ENCODE measurements at regions not wholly inside any gene's neighbourhood (a gene's known extent, or its start where the extent isn't known, plus 50 kb on each side); places are given as distances from the start of the nearest gene placed in this dataset.

DNA sequence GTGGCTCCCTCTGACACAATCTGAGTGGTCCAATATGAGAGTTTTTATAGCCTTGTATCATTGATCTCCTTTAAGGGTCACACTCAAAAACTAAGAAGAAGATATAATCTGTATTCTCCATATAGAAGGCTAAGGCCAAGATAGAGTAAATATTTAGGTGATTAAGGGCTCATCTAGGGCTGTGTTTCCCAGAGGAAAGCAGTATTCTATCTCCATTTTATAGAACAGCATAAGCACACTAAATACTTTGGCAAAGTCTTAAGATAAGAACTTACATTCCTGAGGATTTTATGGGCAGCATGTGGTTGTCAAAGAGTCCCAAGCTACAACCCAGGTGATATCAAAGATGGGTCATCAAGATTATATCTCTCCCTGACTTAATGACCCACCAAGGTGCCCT lies 377.6 kb downstream of the KIF16B start:
- H3K4me3 ChIP-seq (replicated peaks; ENCODE audit: low read depth, low read length) = no peak overlapping the region
- no peak for DNase-seq (ENCODE audit: low read depth)
- TF ChIP-seq, protein P1, sequence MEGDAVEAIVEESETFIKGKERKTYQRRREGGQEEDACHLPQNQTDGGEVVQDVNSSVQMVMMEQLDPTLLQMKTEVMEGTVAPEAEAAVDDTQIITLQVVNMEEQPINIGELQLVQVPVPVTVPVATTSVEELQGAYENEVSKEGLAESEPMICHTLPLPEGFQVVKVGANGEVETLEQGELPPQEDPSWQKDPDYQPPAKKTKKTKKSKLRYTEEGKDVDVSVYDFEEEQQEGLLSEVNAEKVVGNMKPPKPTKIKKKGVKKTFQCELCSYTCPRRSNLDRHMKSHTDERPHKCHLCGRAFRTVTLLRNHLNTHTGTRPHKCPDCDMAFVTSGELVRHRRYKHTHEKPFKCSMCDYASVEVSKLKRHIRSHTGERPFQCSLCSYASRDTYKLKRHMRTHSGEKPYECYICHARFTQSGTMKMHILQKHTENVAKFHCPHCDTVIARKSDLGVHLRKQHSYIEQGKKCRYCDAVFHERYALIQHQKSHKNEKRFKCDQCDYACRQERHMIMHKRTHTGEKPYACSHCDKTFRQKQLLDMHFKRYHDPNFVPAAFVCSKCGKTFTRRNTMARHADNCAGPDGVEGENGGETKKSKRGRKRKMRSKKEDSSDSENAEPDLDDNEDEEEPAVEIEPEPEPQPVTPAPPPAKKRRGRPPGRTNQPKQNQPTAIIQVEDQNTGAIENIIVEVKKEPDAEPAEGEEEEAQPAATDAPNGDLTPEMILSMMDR (IDR thresholded peaks at IDR 0.05; ENCODE audit: low read length, missing control alignments) = no peak

DNA sequence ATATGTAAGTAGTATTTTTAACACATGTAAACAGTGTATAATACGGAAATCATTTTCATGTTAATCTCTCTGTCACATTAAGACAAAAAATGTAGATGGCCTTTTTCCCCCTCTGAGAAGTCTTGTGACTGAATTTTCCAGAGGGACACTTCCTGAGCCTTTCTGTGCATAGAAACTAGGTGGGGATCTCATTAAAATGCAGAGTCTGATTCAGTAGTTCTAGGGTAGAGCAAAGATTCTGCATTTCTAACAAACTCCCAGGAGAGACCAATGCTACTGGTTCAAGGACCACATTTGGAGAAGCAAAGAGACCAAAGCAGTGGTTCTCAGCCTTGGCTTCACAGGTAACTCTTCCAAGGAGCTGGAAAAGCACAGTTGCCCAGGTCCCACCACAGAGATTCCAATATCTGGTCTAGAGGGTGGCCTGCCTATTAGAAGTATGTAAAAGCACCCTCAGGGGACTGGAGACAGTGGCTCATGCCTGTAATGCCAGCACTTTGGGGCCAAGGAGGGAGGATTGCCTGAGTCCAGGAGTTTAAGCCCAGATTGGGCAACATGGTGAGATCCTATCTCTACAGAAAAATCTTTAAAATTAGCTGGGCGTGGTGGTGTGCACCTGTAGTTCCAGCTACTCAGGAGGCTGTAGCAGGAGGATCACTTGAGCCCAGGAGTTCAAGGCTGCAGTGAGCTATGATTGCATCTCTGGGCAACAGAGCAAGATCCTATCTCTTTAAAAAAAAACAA lies 378.5 kb downstream of the KIF16B start:
- TF ChIP-seq, protein P1 (IDR thresholded peaks at IDR 0.05; ENCODE audit: low read length, missing control alignments) = no peak
- no peak for DNase-seq (ENCODE audit: low read depth)
- no peak overlapping the region for H3K4me3 ChIP-seq (replicated peaks; ENCODE audit: low read depth, low read length)

DNA sequence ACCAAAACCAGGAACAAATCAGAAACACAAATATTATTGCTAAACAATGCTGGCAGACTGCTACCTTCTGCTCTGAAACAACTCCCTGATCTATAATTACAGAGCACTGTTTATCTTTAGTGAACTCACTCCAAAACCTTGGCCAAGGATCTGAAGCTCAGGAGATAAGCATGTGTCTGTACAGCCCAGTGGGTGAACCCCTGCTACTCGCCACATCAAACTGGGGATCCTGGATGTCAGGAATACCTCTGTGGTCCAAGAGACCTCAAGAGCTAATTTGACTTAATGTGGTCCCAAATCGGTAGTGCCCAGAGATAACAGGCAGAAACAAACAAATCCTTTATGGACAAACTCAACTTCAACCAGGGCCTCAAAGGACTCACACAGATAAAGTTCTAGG lies 381.8 kb downstream of the KIF16B start:
- no peak for DNase-seq (ENCODE audit: low read depth)
- TF ChIP-seq, protein P1 (IDR thresholded peaks at IDR 0.05; ENCODE audit: low read length, missing control alignments) = no peak
- H3K4me3 ChIP-seq (replicated peaks; ENCODE audit: low read depth, low read length) = no peak overlapping the region

DNA sequence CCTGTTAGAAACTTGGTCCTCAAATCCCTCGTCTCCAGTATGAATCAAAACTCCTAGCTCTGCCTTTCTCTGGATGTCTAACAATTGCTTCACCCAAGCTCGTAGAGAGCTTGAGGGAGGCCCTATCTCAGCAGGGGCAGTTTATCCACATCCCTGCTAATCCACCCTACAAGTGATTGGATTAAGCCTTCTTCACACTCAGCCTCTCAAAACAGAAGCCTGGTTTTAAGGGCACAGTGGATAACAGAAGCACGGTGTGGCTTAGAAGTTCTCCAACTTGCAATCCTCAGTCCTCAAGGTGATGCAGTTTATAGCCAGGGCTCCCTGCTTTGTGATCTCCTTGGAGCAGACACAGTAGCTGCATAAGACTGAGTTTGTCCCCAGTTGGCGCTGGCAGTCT lies 383.9 kb downstream of the KIF16B start:
- no peak overlapping the region for H3K4me3 ChIP-seq (replicated peaks; ENCODE audit: low read depth, low read length)
- TF ChIP-seq, protein P1 (IDR thresholded peaks at IDR 0.05; ENCODE audit: low read length, missing control alignments) = no peak
- no peak for DNase-seq (ENCODE audit: low read depth)

DNA sequence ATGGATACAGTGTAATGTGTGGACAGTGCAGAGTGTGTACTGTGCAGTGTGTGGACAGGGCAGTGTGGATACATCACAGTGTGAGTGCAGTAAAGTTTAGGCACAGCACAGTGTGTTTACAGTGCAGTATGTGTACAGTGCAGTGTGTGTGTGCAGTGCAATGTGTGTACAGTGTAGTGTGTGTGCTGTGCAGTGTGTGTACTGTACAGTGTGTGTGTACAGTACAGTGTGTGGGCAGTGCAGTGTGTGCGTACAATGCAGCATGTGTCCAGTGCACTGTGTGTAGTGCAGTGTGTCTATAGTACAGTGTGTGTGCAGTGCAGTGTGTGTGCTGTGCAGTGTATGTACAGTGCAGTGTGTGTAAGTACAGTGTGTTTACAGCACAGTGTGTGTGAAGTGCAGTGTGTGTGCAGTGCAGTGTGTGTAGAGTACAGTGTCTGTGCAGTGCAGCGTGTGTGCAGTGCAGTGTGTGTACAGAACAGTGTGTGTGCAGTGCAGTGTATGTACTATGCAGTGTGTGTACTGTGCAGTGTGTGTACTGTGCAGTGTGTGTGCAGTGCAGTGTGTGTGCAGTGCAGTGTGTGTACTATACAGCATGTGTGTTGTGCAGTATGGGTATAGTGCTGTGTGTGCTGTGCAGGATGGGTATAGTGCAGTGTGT lies 385.2 kb downstream of the KIF16B start:
- DNase-seq (ENCODE audit: low read depth) = peak; percentile 0
- no peak overlapping the region for H3K4me3 ChIP-seq (replicated peaks; ENCODE audit: low read depth, low read length)
- TF ChIP-seq, protein P1 (IDR thresholded peaks at IDR 0.05; ENCODE audit: low read length, missing control alignments) = no peak

DNA sequence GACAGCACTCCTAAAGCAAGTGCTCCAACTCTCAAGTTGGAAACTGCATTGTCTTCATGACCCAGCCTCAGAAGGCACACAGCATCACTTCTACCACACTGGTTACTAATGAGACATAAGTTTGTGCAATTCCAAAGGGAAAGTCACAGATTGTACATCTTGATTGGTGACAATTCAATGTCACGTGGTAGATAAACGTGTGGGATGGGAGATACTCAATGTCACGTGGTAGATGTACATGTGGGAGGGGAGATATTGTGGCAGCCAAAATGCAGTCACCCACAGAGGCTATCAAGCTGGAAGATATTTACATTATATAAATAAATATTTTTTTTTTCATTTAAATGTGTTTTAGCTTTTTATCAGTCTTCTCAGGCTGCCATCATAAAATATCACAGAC lies 393.3 kb downstream of the KIF16B start:
- TF ChIP-seq, protein P1 (IDR thresholded peaks at IDR 0.05; ENCODE audit: low read length, missing control alignments) = no peak
- no peak for DNase-seq (ENCODE audit: low read depth)

More for the DNA sequence above, 393.3 kb downstream of the KIF16B start:
- H3K4me3 ChIP-seq (replicated peaks; ENCODE audit: low read depth, low read length) = no peak overlapping the region
